Lower lobe of right lung (tissue), 2 donors: ENCODE measurements at regions not wholly inside any gene's neighbourhood (a gene's known extent, or its start where the extent isn't known, plus 50 kb on each side); places are given as distances from the start of the nearest gene placed in this dataset.

Source experiments
- ATAC-seq, 2 donors: fragments of 200-7000 bp; cut with Tn5 transposase; one replicate each; pipeline ENCODE4 v1.9.1; 2020 to 2022; ENCODE audit warnings: mild to moderate bottlenecking in 2 of 2, moderate library complexity in 2 of 2
- DNase-seq: peaks from one replicate; pipeline ENCODE4 v3.0.0-alpha.2; 2020
- H3K27ac ChIP-seq: fragments of 200-600 bp; one replicate; pipeline ENCODE4 v1.8.0; 2022
- H3K27me3 ChIP-seq: fragments of 200-600 bp; one replicate; pipeline ENCODE4 v1.8.0; 2022; ENCODE audit warnings: low read depth
- H3K36me3 ChIP-seq: fragments of 200-600 bp; one replicate; pipeline ENCODE4 v1.8.0; 2022; ENCODE audit warnings: mild to moderate bottlenecking
- H3K4me1 ChIP-seq: fragments of 200-600 bp; one replicate; pipeline ENCODE4 v1.8.0; 2022
- H3K4me3 ChIP-seq: fragments of 200-600 bp; one replicate; pipeline ENCODE4 v1.8.0; 2022; ENCODE audit warnings: mild to moderate bottlenecking
- H3K9me3 ChIP-seq: fragments of 200-600 bp; one replicate; pipeline ENCODE4 v1.8.0; 2022
- CTCF ChIP-seq: fragments of 200-600 bp; IDR thresholded peaks from one replicate; pipeline ENCODE4 v1.8.0; 2022; ENCODE audit warnings: antibody characterized with exemption, mild to moderate bottlenecking
- intact Hi-C: fragments of 100-400 bp; cut with DNase I; formaldehyde crosslinking; loops from one replicate; pipeline ENCODE4 v1.11.0; 2022
- donor health status: DM: no; HTN: yes; CAD: no; lungs with severe emphysema.

GRCh38 chr6:95693108-95693507, 115.8 kb downstream of the MANEA start:
- no peak overlapping the region for H3K27ac ChIP-seq
- no peaks in the 10 kb centered on the region for H3K4me1 ChIP-seq
- H3K36me3 ChIP-seq: no peaks in the 10 kb centered on the region
- no peaks in the 10 kb centered on the region for H3K9me3 ChIP-seq
- intact Hi-C loops: no loop called here
- H3K4me3 ChIP-seq: no peak overlapping the region
- DNase-seq (no peak), ATAC-seq (no peak)
- no peaks in the 10 kb centered on the region for H3K27me3 ChIP-seq
- no peak for TF ChIP-seq CTCF

- DNase-seq (no peak), ATAC-seq (no peak)
- no peaks in the 10 kb centered on the region for H3K4me1 ChIP-seq
- H3K27ac ChIP-seq: no peak overlapping the region
- H3K27me3 ChIP-seq: no peaks in the 10 kb centered on the region
- intact Hi-C loops: no loop called here
- no peak for TF ChIP-seq CTCF
- no peaks in the 10 kb centered on the region for H3K36me3 ChIP-seq
- no peaks in the 10 kb centered on the region for H3K9me3 ChIP-seq
- H3K4me3 ChIP-seq: no peak overlapping the region
Measured at GRCh38 chr6:95698271-95698670, 120.9 kb downstream of the MANEA start.

- H3K4me1 ChIP-seq: no peaks in the 10 kb centered on the region
- H3K9me3 ChIP-seq: peaks cover under 1% of the 10 kb centered on the region
- TF ChIP-seq CTCF: no peak
- no peak overlapping the region for H3K27ac ChIP-seq
- H3K36me3 ChIP-seq: no peaks in the 10 kb centered on the region
- no peaks in the 10 kb centered on the region for H3K27me3 ChIP-seq
- DNase-seq: no peak
- no peak overlapping the region for H3K4me3 ChIP-seq
- intact Hi-C loops: no loop called here
- ATAC-seq: no peak
Measured at GRCh38 chr6:95723638-95724037, 146.3 kb downstream of the MANEA start.

- Histone ChIP-seq H3K9me3 (no peaks in the 10 kb centered on the region), H3K27me3 (no peaks in the 10 kb centered on the region), H3K27ac (no peak overlapping the region), H3K4me1 (no peaks in the 10 kb centered on the region), H3K4me3 (no peak overlapping the region), H3K36me3 (no peaks in the 10 kb centered on the region)
- DNase-seq (no peak), ATAC-seq (no peak)
- TF ChIP-seq CTCF: no peak
- intact Hi-C loops: no loop called here
Measured at GRCh38 chr6:95725344-95725743, 148.0 kb downstream of the MANEA start.

- Histone ChIP-seq H3K4me1 (no peaks in the 10 kb centered on the region), H3K27me3 (no peaks in the 10 kb centered on the region), H3K9me3 (no peaks in the 10 kb centered on the region), H3K36me3 (no peaks in the 10 kb centered on the region), H3K4me3 (no peak overlapping the region), H3K27ac (no peak overlapping the region)
- ATAC-seq (no peak), DNase-seq (no peak)
- intact Hi-C loops: no loop called here
- TF ChIP-seq CTCF: no peak
Measured at GRCh38 chr6:95740157-95740556, 162.8 kb downstream of the MANEA start.

- no peak for TF ChIP-seq CTCF
- intact Hi-C loops: no loop called here
Measured at GRCh38 chr6:95741045-95741444, 163.7 kb downstream of the MANEA start.

More at GRCh38 chr6:95741045-95741444, 163.7 kb downstream of the MANEA start:
- H3K9me3 ChIP-seq: no peaks in the 10 kb centered on the region
- H3K27ac ChIP-seq: no peak overlapping the region
- no peaks in the 10 kb centered on the region for H3K27me3 ChIP-seq
- H3K4me3 ChIP-seq: no peak overlapping the region
- H3K36me3 ChIP-seq: no peaks in the 10 kb centered on the region
- H3K4me1 ChIP-seq: no peaks in the 10 kb centered on the region
- no peak for ATAC-seq
- no peak for DNase-seq
